Kidney (tissue), 13 donors: ENCODE measurements at regions not wholly inside any gene's neighbourhood (a gene's known extent, or its start where the extent isn't known, plus 50 kb on each side); places are given as distances from the start of the nearest gene placed in this dataset.

Source experiments
- DNase-seq, 5 donors: peaks; one replicate each; pipeline ENCODE4 v3.0.0-alpha.2; 2013 to 2020
- FAIRE-seq: peaks from 2 replicates; lab custom pipeline; 2012; peaks lifted over from hg19 to GRCh38; lab: Jason Lieb, UNC
- H3K27ac ChIP-seq, 2 donors: one replicate each; pipeline ENCODE4 v1.7.0; 2013; ENCODE audit warnings: low read depth in 2 of 2, low read length in 2 of 2, inconsistent platforms in 1 of 2
- H3K27me3 ChIP-seq: one replicate; pipeline ENCODE4 v1.7.1; 2013; ENCODE audit warnings: low read length, inconsistent platforms; ENCODE audit not compliant: control insufficient read depth, insufficient read depth
- H3K36me3 ChIP-seq, 3 donors: one replicate each; pipeline versions ENCODE4 v1.7.0 to v1.7.1; 2013; ENCODE audit warnings: low read length in 3 of 3, control low read depth in 1 of 3, inconsistent platforms in 1 of 3; ENCODE audit not compliant: insufficient read depth in 3 of 3, control insufficient read depth in 2 of 3
- H3K4me1 ChIP-seq, 3 donors: one replicate each; pipeline versions ENCODE4 v1.7.0 to v1.7.1; 2013; ENCODE audit warnings: low read length in 3 of 3, inconsistent platforms in 1 of 3, low read depth in 1 of 3; ENCODE audit not compliant: control insufficient read depth in 2 of 3, insufficient read depth in 2 of 3
- H3K4me3 ChIP-seq, 3 donors: one replicate each; pipeline versions ENCODE4 v1.7.0 to v1.8.1; 2013; ENCODE audit warnings: low read length in 3 of 3, control low read depth in 1 of 3, inconsistent platforms in 1 of 3
- H3K9ac ChIP-seq, 3 donors: one replicate each; pipeline versions ENCODE4 v1.7.0 to v1.7.1; 2013; ENCODE audit warnings: low read length in 3 of 3, control low read depth in 1 of 3, inconsistent platforms in 1 of 3
- H3K9me3 ChIP-seq, 3 donors: one replicate each; pipeline versions ENCODE4 v1.7.0 to v1.7.1; 2013; ENCODE audit warnings: low read length in 3 of 3, control low read depth in 1 of 3, inconsistent platforms in 1 of 3; ENCODE audit not compliant: control insufficient read depth in 2 of 3, insufficient read depth in 1 of 3
- CTCF ChIP-seq: IDR thresholded peaks from 3 replicates; pipeline ENCODE4 v1.5.1; 2012; ENCODE audit warnings: mild to moderate bottlenecking, moderate library complexity, borderline replicate concordance; ENCODE audit not compliant: insufficient read depth; ENCODE audit errors: extremely low read depth
- intact Hi-C: fragments of 100-400 bp; cut with DNase I; formaldehyde crosslinking; loops from one replicate; pipeline ENCODE4 v1.11.1; 2022
- donor health status: control.
- donor health status: control.
- donor health status: control.
- donor health status: control.
- donor health status: control.
- donor health status: DM: yes; HTN: yes; CAD: no.
- donor health status: Normal renal cell carcinoma (clear cell type).

- intact Hi-C loops, result no loop called here
- no peaks in the 10 kb centered on the region for H3K36me3 ChIP-seq
- H3K4me3 ChIP-seq, result no peak overlapping the region
- H3K4me1 ChIP-seq, result no peaks in the 10 kb centered on the region
- peak; percentile 29 for TF ChIP-seq CTCF
- no peaks in the 10 kb centered on the region for H3K27me3 ChIP-seq
- FAIRE-seq (no peak), DNase-seq (peak in 2 of 5 donors; percentile 2 to 3)
- H3K9ac ChIP-seq, result no peak overlapping the region
- peaks cover 0 to 12% (median 0%) of the 10 kb centered on the region in 3 donors for H3K9me3 ChIP-seq
- H3K27ac ChIP-seq, result no peak overlapping the region
Observed at GRCh38 chr6:93036835-93037234, 382.5 kb downstream of the EPHA7 start.

GRCh38 chr6:93035756-93036155 lies 383.6 kb downstream of the EPHA7 start:
- intact Hi-C loops, result no loop called here
- no peak for FAIRE-seq

GRCh38 chr6:93021235-93021915 lies 398.0 kb downstream of the EPHA7 start:
- intact Hi-C loops, result no loop called here
- no peak overlapping the region for H3K9ac ChIP-seq
- DNase-seq, result no peak
- no peak overlapping the region for H3K4me3 ChIP-seq
- H3K9me3 ChIP-seq, result no peaks in the 10 kb centered on the region
- H3K36me3 ChIP-seq, result no peaks in the 10 kb centered on the region
- FAIRE-seq, result no peak
- no peaks in the 10 kb centered on the region for H3K27me3 ChIP-seq
- no peaks in the 10 kb centered on the region for H3K4me1 ChIP-seq
- H3K27ac ChIP-seq, result no peak overlapping the region
- TF ChIP-seq CTCF, result no peak

More at GRCh38 chr6:93035756-93036155, 383.6 kb downstream of the EPHA7 start:
- H3K9ac ChIP-seq, result no peak overlapping the region
- TF ChIP-seq CTCF, result no peak
- H3K4me3 ChIP-seq, result no peak overlapping the region
- DNase-seq, result no peak
- no peaks in the 10 kb centered on the region for H3K36me3 ChIP-seq
- H3K4me1 ChIP-seq, result no peaks in the 10 kb centered on the region
- H3K27ac ChIP-seq, result no peak overlapping the region
- H3K27me3 ChIP-seq, result no peaks in the 10 kb centered on the region
- peaks cover 0 to 12% (median 0%) of the 10 kb centered on the region in 3 donors for H3K9me3 ChIP-seq
